Trophoblast cell (in vitro differentiated cells and primary cell): ENCODE measurements at regions not wholly inside any gene's neighbourhood (a gene's known extent, or its start where the extent isn't known, plus 50 kb on each side); places are given as distances from the start of the nearest gene placed in this dataset.

Source experiments
- DNase-seq, 2 donors: peaks; one replicate each; pipeline ENCODE4 v3.0.0-alpha.2; 2016
- H2AFZ ChIP-seq: 2 replicates; pipeline ENCODE4 v1.6.1; 2013; ENCODE audit warnings: low read length, moderate library complexity, mild to moderate bottlenecking; ENCODE audit not compliant: insufficient read depth, poor library complexity
- H2AK5ac ChIP-seq: 2 replicates; pipeline ENCODE4 v1.6.1; 2013; ENCODE audit warnings: mild to moderate bottlenecking, low read length
- H2BK120ac ChIP-seq: 2 replicates; pipeline ENCODE4 v1.6.1; 2013; ENCODE audit warnings: low read length, mild to moderate bottlenecking, moderate library complexity; ENCODE audit not compliant: insufficient read depth, poor library complexity
- H2BK12ac ChIP-seq: 2 replicates; pipeline ENCODE4 v1.6.1; 2013; ENCODE audit warnings: mild to moderate bottlenecking, low read length, moderate library complexity
- H2BK5ac ChIP-seq: 2 replicates; pipeline ENCODE4 v1.6.1; 2013; ENCODE audit warnings: low read length, low read depth, moderate library complexity, mild to moderate bottlenecking; ENCODE audit not compliant: poor library complexity
- H3K14ac ChIP-seq: 2 replicates; pipeline ENCODE4 v1.6.1; 2013; ENCODE audit warnings: mild to moderate bottlenecking, low read length
- H3K18ac ChIP-seq: 2 replicates; pipeline ENCODE4 v1.6.1; 2013; ENCODE audit warnings: mild to moderate bottlenecking, low read length
- H3K23ac ChIP-seq: 2 replicates; pipeline ENCODE4 v1.6.1; 2013; ENCODE audit warnings: low read length
- H3K27ac ChIP-seq: 2 replicates; pipeline ENCODE4 v1.5.1; 2013; ENCODE audit warnings: low read depth, mild to moderate bottlenecking, inconsistent platforms, low read length, moderate library complexity
- H3K27me3 ChIP-seq: 2 replicates; pipeline ENCODE4 v1.6.1; 2013; ENCODE audit warnings: inconsistent platforms, mild to moderate bottlenecking, low read length, moderate library complexity; ENCODE audit not compliant: insufficient read depth
- H3K36me3 ChIP-seq, 2 experiments: 1 replicate in 1 of 2; 2 replicates in 1 of 2; pipeline ENCODE4 v1.6.1; 2013; ENCODE audit warnings: low read length in 2 of 2, mild to moderate bottlenecking in 2 of 2, moderate library complexity in 1 of 2; ENCODE audit not compliant: insufficient read depth in 2 of 2, control insufficient read depth in 1 of 2
- H3K4ac ChIP-seq: 2 replicates; pipeline ENCODE4 v1.6.1; 2013; ENCODE audit warnings: low read depth, mild to moderate bottlenecking, low read length, moderate library complexity
- H3K4me1 ChIP-seq, 2 experiments: 1 replicate in 1 of 2; 2 replicates in 1 of 2; pipeline ENCODE4 v1.6.1; 2013; ENCODE audit warnings: low read length in 2 of 2, mild to moderate bottlenecking in 2 of 2, moderate library complexity in 1 of 2; ENCODE audit not compliant: insufficient read depth in 2 of 2, control insufficient read depth in 1 of 2
- H3K4me2 ChIP-seq: 2 replicates; pipeline ENCODE4 v1.6.1; 2013; ENCODE audit warnings: inconsistent platforms, mild to moderate bottlenecking, low read length, moderate library complexity
- H3K4me3 ChIP-seq: 2 replicates; pipeline ENCODE4 v1.5.1; 2013; ENCODE audit warnings: mild to moderate bottlenecking, low read depth, low read length, inconsistent platforms
- H3K79me1 ChIP-seq: one replicate; pipeline ENCODE4 v1.6.1; 2013; ENCODE audit warnings: low read length
- H3K79me2 ChIP-seq: 2 replicates; pipeline ENCODE4 v1.6.1; 2013; ENCODE audit warnings: low read length, mild to moderate bottlenecking; ENCODE audit not compliant: control insufficient read depth, insufficient read depth, poor library complexity
- H3K9ac ChIP-seq: 2 replicates; pipeline ENCODE4 v1.6.1; 2013; ENCODE audit warnings: mild to moderate bottlenecking, low read length
- H3K9me3 ChIP-seq: 2 replicates; pipeline ENCODE4 v1.6.1; 2013; ENCODE audit warnings: low read depth, mild to moderate bottlenecking, control low read depth, inconsistent platforms, low read length; ENCODE audit not compliant: insufficient read depth
- H4K12ac ChIP-seq: 2 replicates; pipeline ENCODE4 v1.6.1; 2013; ENCODE audit warnings: low read depth, mild to moderate bottlenecking, low read length, moderate library complexity
- H4K8ac ChIP-seq: 2 replicates; pipeline ENCODE4 v1.6.1; 2013; ENCODE audit warnings: low read depth, mild to moderate bottlenecking, low read length, moderate library complexity
- H4K91ac ChIP-seq: one replicate; pipeline ENCODE4 v1.6.1; 2013; ENCODE audit warnings: low read depth, mild to moderate bottlenecking, low read length, moderate library complexity
- WGBS: extraction: QIAGEN DNeasy Blood & Tissue Kit; methylation state at CpG from one replicate; pipeline ENCODE4 v1.1.7; 2013; ENCODE audit warnings: missing lambda C conversion rate; ENCODE audit not compliant: insufficient read length, insufficient coverage; ENCODE audit errors: extremely low coverage; 5-methylcytosine and 5-hydroxymethylcytosine counted together

DNA sequence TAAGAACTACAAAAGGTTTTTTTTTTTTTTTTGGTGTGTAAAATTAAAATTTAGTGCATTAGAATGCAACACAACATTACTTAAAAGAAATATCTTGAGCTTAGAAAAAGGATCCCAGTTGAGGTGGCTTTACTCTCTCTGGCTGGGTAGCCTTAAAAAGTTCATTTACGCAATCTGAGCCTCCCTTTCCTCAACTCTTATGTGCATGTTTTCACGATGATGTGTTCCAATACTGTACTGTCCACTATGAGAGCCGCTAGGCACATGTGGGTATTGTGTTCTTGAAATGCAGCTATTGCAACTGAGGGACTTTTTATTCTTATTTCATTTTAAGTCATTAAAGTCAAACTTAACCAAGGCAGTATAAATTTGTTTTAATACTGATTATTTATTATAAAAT is 460.9 kb upstream of the SYT1 start:
- H3K4me1 ChIP-seq, result no peaks in the 10 kb centered on the region

DNA sequence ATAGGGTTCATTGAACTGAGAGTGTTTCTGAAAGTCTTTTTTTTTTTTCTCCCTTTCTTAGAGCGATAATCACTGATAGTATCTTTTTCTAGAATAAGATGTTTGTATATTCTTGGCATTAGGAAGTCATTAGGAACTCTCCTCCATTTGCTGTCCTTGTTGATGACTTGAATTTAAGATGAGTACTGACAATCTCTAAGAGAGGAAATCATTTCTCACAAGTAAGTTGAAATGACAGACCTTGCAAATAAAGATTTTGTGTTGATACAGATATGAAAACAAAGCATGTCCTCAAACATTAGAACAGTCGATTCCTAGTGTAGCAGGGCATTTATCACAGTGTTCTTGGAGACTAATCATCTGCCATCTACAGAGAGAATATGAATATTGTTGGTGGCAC is 458.4 kb upstream of the SYT1 start:
- Histone ChIP-seq H2AK5ac (no peak overlapping the region), H3K9ac (no peak overlapping the region), H4K91ac (no peak overlapping the region), H2BK5ac (no peak overlapping the region), H2BK12ac (no peak overlapping the region), H3K27me3 (no peaks in the 10 kb centered on the region), H3K9me3 (no peaks in the 10 kb centered on the region), H3K4me3 (no peak overlapping the region), H3K79me2 (no peaks in the 10 kb centered on the region), H2BK120ac (no peak overlapping the region), H3K4me1 (no peaks in the 10 kb centered on the region), H4K8ac (no peak overlapping the region), H3K4ac (no peak overlapping the region), H3K14ac (no peak overlapping the region), H3K23ac (no peak overlapping the region), H3K79me1 (no peaks in the 10 kb centered on the region), H3K18ac (no peak overlapping the region), H3K27ac (no peak overlapping the region), H4K12ac (no peak overlapping the region), H3K36me3 (no peaks in the 10 kb centered on the region), H3K4me2 (no peak overlapping the region), H2AFZ (no peak overlapping the region)
- WGBS, result no CpG with 5 or more reads among the region's 2 CpGs
- no peak for DNase-seq

More for the DNA sequence above, 460.9 kb upstream of the SYT1 start:
- Histone ChIP-seq H3K79me1 (no peaks in the 10 kb centered on the region), H2BK12ac (no peak overlapping the region), H3K4me2 (no peak overlapping the region), H4K91ac (no peak overlapping the region), H3K18ac (no peak overlapping the region), H3K27ac (no peak overlapping the region), H2BK120ac (no peak overlapping the region), H3K4ac (no peak overlapping the region), H3K9ac (no peak overlapping the region), H4K8ac (no peak overlapping the region), H3K4me3 (no peak overlapping the region), H3K14ac (no peak overlapping the region), H2BK5ac (no peak overlapping the region), H2AK5ac (no peak overlapping the region), H3K36me3 (no peaks in the 10 kb centered on the region), H3K79me2 (no peaks in the 10 kb centered on the region), H2AFZ (no peak overlapping the region), H4K12ac (no peak overlapping the region), H3K23ac (no peak overlapping the region), H3K9me3 (no peaks in the 10 kb centered on the region), H3K27me3 (no peaks in the 10 kb centered on the region)
- WGBS, result no CpG with 5 or more reads among the region's 3 CpGs
- peak; percentile 40 to 66 for DNase-seq

DNA sequence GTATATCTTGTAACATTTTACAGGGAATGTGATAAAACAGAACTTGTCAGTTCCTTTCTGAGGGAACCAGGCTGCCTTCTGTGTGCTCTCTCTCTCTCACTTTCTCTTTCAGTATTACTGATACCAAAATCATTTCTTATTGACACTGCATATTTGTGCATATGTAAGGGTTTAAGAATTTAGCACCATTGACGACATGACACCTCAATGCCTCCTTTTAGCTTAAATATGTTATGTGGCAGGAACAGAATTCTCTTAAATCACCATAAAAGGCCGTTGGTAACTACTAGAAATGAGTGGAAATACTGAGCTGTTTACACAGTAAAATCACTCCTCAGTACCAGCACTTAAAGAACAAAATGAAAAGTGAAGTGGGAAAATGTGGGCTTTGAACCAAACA is 457.7 kb upstream of the SYT1 start:
- H2BK120ac ChIP-seq, result no peak overlapping the region
- no peak overlapping the region for H3K18ac ChIP-seq
- no peaks in the 10 kb centered on the region for H3K79me1 ChIP-seq
- no peak overlapping the region for H3K14ac ChIP-seq
- H3K9me3 ChIP-seq, result no peaks in the 10 kb centered on the region
- no peak for DNase-seq
- H3K4ac ChIP-seq, result no peak overlapping the region
- no peak overlapping the region for H2BK5ac ChIP-seq
- H3K36me3 ChIP-seq, result no peaks in the 10 kb centered on the region
- H3K27ac ChIP-seq, result no peak overlapping the region
- H3K4me3 ChIP-seq, result no peak overlapping the region
- H3K4me1 ChIP-seq, result no peaks in the 10 kb centered on the region
- H4K91ac ChIP-seq, result no peak overlapping the region
- no peak overlapping the region for H2BK12ac ChIP-seq
- H4K12ac ChIP-seq, result no peak overlapping the region
- no peak overlapping the region for H3K23ac ChIP-seq
- no peaks in the 10 kb centered on the region for H3K27me3 ChIP-seq
- WGBS, result no CpG with 5 or more reads among the region's 2 CpGs
- no peak overlapping the region for H3K9ac ChIP-seq
- H2AK5ac ChIP-seq, result no peak overlapping the region
- H3K4me2 ChIP-seq, result no peak overlapping the region
- H4K8ac ChIP-seq, result no peak overlapping the region
- H2AFZ ChIP-seq, result no peak overlapping the region
- H3K79me2 ChIP-seq, result no peaks in the 10 kb centered on the region

DNA sequence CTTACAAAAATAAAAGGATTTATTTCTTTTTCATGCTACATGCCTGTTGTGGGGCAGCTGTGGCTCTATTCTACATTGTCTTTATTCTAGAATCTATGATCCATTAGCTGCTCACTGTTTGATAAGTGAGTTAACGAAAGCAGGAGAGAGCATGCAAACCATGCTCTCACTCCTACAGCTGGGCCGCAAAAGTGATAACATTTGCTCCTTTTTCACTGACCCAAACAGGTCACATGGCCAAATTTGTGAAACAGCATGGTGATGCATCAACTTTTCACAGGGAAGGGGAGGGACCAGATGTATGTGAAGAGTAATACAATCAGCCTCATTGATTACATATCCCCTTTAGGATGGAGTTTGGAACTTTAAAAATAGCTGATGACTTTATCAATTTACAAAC is 456.9 kb upstream of the SYT1 start:
- no peak overlapping the region for H3K4me3 ChIP-seq
- H3K79me2 ChIP-seq, result no peaks in the 10 kb centered on the region
- no peak overlapping the region for H3K27ac ChIP-seq
- H4K12ac ChIP-seq, result no peak overlapping the region
- H3K36me3 ChIP-seq, result no peaks in the 10 kb centered on the region
- DNase-seq, result no peak
- H2BK5ac ChIP-seq, result no peak overlapping the region
- no peak overlapping the region for H2BK12ac ChIP-seq
- no peak overlapping the region for H3K23ac ChIP-seq
- H3K4ac ChIP-seq, result no peak overlapping the region
- no peak overlapping the region for H2AFZ ChIP-seq
- WGBS, result no CpG with 5 or more reads among the region's 2 CpGs
- H4K91ac ChIP-seq, result no peak overlapping the region
- no peaks in the 10 kb centered on the region for H3K79me1 ChIP-seq
- no peak overlapping the region for H2BK120ac ChIP-seq
- no peak overlapping the region for H3K9ac ChIP-seq
- H3K14ac ChIP-seq, result no peak overlapping the region
- H3K4me1 ChIP-seq, result no peaks in the 10 kb centered on the region
- H4K8ac ChIP-seq, result no peak overlapping the region
- no peak overlapping the region for H3K18ac ChIP-seq
- H2AK5ac ChIP-seq, result no peak overlapping the region
- no peaks in the 10 kb centered on the region for H3K27me3 ChIP-seq
- no peak overlapping the region for H3K4me2 ChIP-seq
- H3K9me3 ChIP-seq, result no peaks in the 10 kb centered on the region
